Liver (tissue), 8 donors: ENCODE measurements at regions not wholly inside any gene's neighbourhood (a gene's known extent, or its start where the extent isn't known, plus 50 kb on each side); places are given as distances from the start of the nearest gene placed in this dataset.

Experiments
- DNase-seq: peaks from one replicate; pipeline ENCODE4 v3.0.0-alpha.2; 2017; ENCODE audit warnings: low spot score
- H3K27ac ChIP-seq, 2 donors: one replicate each; pipeline ENCODE4 v1.7.0; 2013; ENCODE audit warnings: inconsistent platforms in 2 of 2, low read length in 2 of 2, control low read depth in 1 of 2, low read depth in 1 of 2, mild to moderate bottlenecking in 1 of 2
- H3K27me3 ChIP-seq, 4 donors: one replicate each; pipeline versions ENCODE4 v1.6.1 to v1.7.0; 2013; ENCODE audit warnings: low read length in 3 of 4, inconsistent platforms in 1 of 4, mild to moderate bottlenecking in 1 of 4, moderate library complexity in 1 of 4; ENCODE audit not compliant: control insufficient read depth in 4 of 4, insufficient read depth in 4 of 4
- H3K36me3 ChIP-seq, 4 donors: one replicate each; pipeline versions ENCODE4 v1.6.1 to v1.7.0; 2013; ENCODE audit warnings: low read length in 3 of 4, mild to moderate bottlenecking in 3 of 4, low read depth in 1 of 4, moderate library complexity in 1 of 4; ENCODE audit not compliant: control insufficient read depth in 4 of 4, insufficient read depth in 3 of 4
- H3K4me1 ChIP-seq, 4 donors: one replicate each; pipeline versions ENCODE4 v1.6.1 to v1.7.0; 2013; ENCODE audit warnings: low read length in 3 of 4, mild to moderate bottlenecking in 3 of 4, moderate library complexity in 1 of 4; ENCODE audit not compliant: control insufficient read depth in 4 of 4, insufficient read depth in 4 of 4
- H3K4me3 ChIP-seq, 3 donors: one replicate each; pipeline versions ENCODE4 v1.6.1 to v1.7.0; 2013; ENCODE audit warnings: low read length in 3 of 3, control low read depth in 1 of 3, low read depth in 1 of 3, mild to moderate bottlenecking in 1 of 3
- H3K9ac ChIP-seq, 2 donors: one replicate each; pipeline ENCODE4 v1.7.0; 2013; ENCODE audit warnings: low read length in 2 of 2, mild to moderate bottlenecking in 2 of 2, moderate library complexity in 2 of 2, control low read depth in 1 of 2, low read depth in 1 of 2
- H3K9me3 ChIP-seq, 4 donors: one replicate each; pipeline versions ENCODE4 v1.6.1 to v1.7.0; 2013; ENCODE audit warnings: low read length in 3 of 4; ENCODE audit not compliant: control insufficient read depth in 4 of 4
- EGR1 ChIP-seq, 2 donors: IDR thresholded peaks; 2 replicates each; pipeline ENCODE4 v1.6.1; 2016 to 2018; ENCODE audit warnings: antibody characterized with exemption in 2 of 2, low read depth in 2 of 2
- FOXA1 ChIP-seq: IDR thresholded peaks from 2 replicates; pipeline ENCODE4 v1.6.1; 2016; ENCODE audit warnings: antibody characterized with exemption
- FOXA2 ChIP-seq: IDR thresholded peaks from 2 replicates; pipeline ENCODE4 v1.6.1; 2016; ENCODE audit warnings: antibody characterized with exemption
- GABPA ChIP-seq, 2 donors: IDR thresholded peaks in 1 of 2; conservative IDR thresholded peaks in 1 of 2; 2 replicates each; pipeline ENCODE4 v1.6.1; 2016; ENCODE audit warnings: antibody characterized with exemption in 2 of 2, mild to moderate bottlenecking in 1 of 2, moderate library complexity in 1 of 2
- HNF4A ChIP-seq, 2 donors: conservative IDR thresholded peaks; 2 replicates each; pipeline ENCODE4 v1.6.1; 2016; ENCODE audit warnings: antibody characterized with exemption in 2 of 2, mild to moderate bottlenecking in 2 of 2
- HNF4G ChIP-seq: IDR thresholded peaks from 2 replicates; pipeline ENCODE4 v1.6.1; 2016; ENCODE audit warnings: antibody characterized with exemption
- JUND ChIP-seq, 2 donors: IDR thresholded peaks; 2 replicates each; pipeline ENCODE4 v1.6.1; 2016; ENCODE audit warnings: antibody characterized with exemption in 2 of 2
- NR2F2 ChIP-seq: IDR thresholded peaks from 2 replicates; pipeline ENCODE4 v1.6.1; 2016; ENCODE audit warnings: antibody characterized with exemption
- RAD21 ChIP-seq, 2 donors: IDR thresholded peaks; 2 replicates each; pipeline ENCODE4 v1.6.1; 2016; ENCODE audit warnings: antibody characterized with exemption in 2 of 2, mild to moderate bottlenecking in 2 of 2
- RXRA ChIP-seq, 2 donors: IDR thresholded peaks; 2 replicates each; pipeline ENCODE4 v1.6.1; 2017 to 2018; ENCODE audit warnings: antibody characterized with exemption in 2 of 2, mild to moderate bottlenecking in 1 of 2
- SP1 ChIP-seq: IDR thresholded peaks from 2 replicates; pipeline ENCODE4 v1.6.1; 2018; ENCODE audit warnings: antibody characterized with exemption, mild to moderate bottlenecking
- TAF1 ChIP-seq: conservative IDR thresholded peaks from 2 replicates; pipeline ENCODE4 v1.6.1; 2016; ENCODE audit warnings: antibody characterized with exemption, mild to moderate bottlenecking
- YY1 ChIP-seq: IDR thresholded peaks from 2 replicates; pipeline ENCODE4 v1.6.1; 2016; ENCODE audit warnings: antibody characterized with exemption, mild to moderate bottlenecking
- WGBS: extraction: QIAGEN DNeasy Blood & Tissue Kit; methylation state at CpG from one replicate; pipeline ENCODE4 v1.1.7; 2013; 5-methylcytosine and 5-hydroxymethylcytosine counted together
- TF ChIP-seq, protein P1 (sequence below): fragments of 150-350 bp; IDR thresholded peaks from 2 replicates; pipeline ENCODE4 v1.5.1; 2017; ENCODE audit warnings: improper control_type of control experiment, low read depth, low read length; ENCODE audit not compliant: missing input control
- TF ChIP-seq, protein P2 (sequence below): IDR thresholded peaks from 2 replicates; pipeline ENCODE4 v1.6.1; 2016; ENCODE audit warnings: antibody characterized with exemption
- TF ChIP-seq, protein P3 (sequence below): IDR thresholded peaks from 2 replicates; pipeline ENCODE4 v1.6.1; 2016; ENCODE audit warnings: antibody characterized with exemption
- TF ChIP-seq, protein P4 (sequence below): IDR thresholded peaks from 2 replicates; pipeline ENCODE4 v1.6.1; 2016; ENCODE audit warnings: antibody characterized with exemption
- TF ChIP-seq, protein P5 (sequence below): IDR thresholded peaks from 2 replicates; pipeline ENCODE4 v1.6.1; 2016; ENCODE audit warnings: antibody characterized with exemption, mild to moderate bottlenecking
- donor health status: healthy.
- donor health status: healthy.
- donor health status: healthy.
- donor health status: healthy.
- donor health status: healthy.

DNA sequence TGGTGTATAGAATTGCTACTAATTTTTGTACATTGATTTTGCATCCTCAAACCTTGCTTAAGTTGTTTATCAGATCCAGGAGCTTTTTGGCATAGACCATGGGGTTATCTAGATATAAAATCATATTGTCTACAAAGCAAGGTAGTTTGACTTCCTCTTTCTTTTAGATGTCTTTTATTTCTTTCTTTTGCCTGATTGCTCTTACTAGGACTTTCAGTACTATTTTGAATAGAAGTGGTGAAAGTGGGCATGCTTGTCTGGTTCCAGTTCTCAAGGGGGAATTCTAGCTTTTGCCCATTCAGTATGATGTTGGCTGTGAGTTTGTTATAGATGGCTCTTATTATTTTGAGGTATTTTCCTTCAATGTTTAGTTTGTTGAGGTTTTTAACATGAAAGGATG is 187.9 kb upstream of the LCORL start:
- Histone ChIP-seq H3K9me3 (no peaks in the 10 kb centered on the region), H3K27ac (no peak overlapping the region), H3K27me3 (no peaks in the 10 kb centered on the region), H3K9ac (no peak overlapping the region), H3K4me3 (no peak overlapping the region), H3K36me3 (no peaks in the 10 kb centered on the region), H3K4me1 (no peaks in the 10 kb centered on the region)
- DNase-seq = no peak
- TF ChIP-seq, protein P1, sequence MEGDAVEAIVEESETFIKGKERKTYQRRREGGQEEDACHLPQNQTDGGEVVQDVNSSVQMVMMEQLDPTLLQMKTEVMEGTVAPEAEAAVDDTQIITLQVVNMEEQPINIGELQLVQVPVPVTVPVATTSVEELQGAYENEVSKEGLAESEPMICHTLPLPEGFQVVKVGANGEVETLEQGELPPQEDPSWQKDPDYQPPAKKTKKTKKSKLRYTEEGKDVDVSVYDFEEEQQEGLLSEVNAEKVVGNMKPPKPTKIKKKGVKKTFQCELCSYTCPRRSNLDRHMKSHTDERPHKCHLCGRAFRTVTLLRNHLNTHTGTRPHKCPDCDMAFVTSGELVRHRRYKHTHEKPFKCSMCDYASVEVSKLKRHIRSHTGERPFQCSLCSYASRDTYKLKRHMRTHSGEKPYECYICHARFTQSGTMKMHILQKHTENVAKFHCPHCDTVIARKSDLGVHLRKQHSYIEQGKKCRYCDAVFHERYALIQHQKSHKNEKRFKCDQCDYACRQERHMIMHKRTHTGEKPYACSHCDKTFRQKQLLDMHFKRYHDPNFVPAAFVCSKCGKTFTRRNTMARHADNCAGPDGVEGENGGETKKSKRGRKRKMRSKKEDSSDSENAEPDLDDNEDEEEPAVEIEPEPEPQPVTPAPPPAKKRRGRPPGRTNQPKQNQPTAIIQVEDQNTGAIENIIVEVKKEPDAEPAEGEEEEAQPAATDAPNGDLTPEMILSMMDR = no peak
- TF ChIP-seq FOXA1 (no peak), GABPA (IDR thresholded peaks at IDR 0.05 in 1 of 2, conservative IDR thresholded peaks at IDR 0.05 in 1 of 2) (no peak), RXRA (IDR thresholded peaks at IDR 0.05) (no peak), TAF1 (no peak)
- TF ChIP-seq, protein P2, sequence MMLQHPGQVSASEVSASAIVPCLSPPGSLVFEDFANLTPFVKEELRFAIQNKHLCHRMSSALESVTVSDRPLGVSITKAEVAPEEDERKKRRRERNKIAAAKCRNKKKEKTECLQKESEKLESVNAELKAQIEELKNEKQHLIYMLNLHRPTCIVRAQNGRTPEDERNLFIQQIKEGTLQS = no peak

DNA sequence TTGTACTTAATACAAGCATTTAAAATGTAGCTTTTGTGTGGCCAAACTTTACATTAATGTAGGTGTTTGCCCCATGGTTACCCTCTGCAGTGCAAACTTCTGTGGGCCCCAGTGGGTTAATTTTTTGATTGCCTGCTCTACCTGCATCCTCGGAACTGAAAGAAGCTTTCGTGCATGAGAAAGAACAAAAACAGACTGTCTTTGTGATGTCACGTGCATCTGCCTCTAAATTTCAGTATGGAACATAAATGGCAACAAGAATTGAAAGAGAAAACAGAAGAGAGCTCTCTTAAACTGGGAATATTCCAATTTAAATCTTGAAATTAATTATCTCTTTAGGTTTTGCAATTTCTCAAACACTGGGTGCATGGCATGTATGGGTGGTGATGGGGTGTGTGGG is 182.4 kb upstream of the LCORL start:
- 64% methylated on average over 3 of the region's 3 CpGs for WGBS

More for the DNA sequence above, 182.4 kb upstream of the LCORL start:
- Histone ChIP-seq H3K27me3 (no peaks in the 10 kb centered on the region), H3K4me3 (no peak overlapping the region), H3K9me3 (no peaks in the 10 kb centered on the region), H3K4me1 (no peaks in the 10 kb centered on the region), H3K9ac (no peak overlapping the region), H3K27ac (no peak overlapping the region), H3K36me3 (no peaks in the 10 kb centered on the region)
- DNase-seq = no peak
- TF ChIP-seq YY1 (no peak), SP1 (no peak), EGR1 (IDR thresholded peaks at IDR 0.05; ENCODE audit: low read depth in 2 of 2) (no peak), JUND (IDR thresholded peaks at IDR 0.05) (no peak), GABPA (IDR thresholded peaks at IDR 0.05 in 1 of 2, conservative IDR thresholded peaks at IDR 0.05 in 1 of 2) (no peak), FOXA2 (no peak), RAD21 (IDR thresholded peaks at IDR 0.05) (no peak), HNF4G (no peak), HNF4A (conservative IDR thresholded peaks at IDR 0.05) (no peak), RXRA (IDR thresholded peaks at IDR 0.05) (no peak), NR2F2 (no peak), TAF1 (no peak), FOXA1 (no peak)
- TF ChIP-seq, protein P1 = no peak
- TF ChIP-seq, protein P3, sequence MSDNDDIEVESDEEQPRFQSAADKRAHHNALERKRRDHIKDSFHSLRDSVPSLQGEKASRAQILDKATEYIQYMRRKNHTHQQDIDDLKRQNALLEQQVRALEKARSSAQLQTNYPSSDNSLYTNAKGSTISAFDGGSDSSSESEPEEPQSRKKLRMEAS = no peak
- TF ChIP-seq, protein P2 = no peak
- TF ChIP-seq, protein P4, sequence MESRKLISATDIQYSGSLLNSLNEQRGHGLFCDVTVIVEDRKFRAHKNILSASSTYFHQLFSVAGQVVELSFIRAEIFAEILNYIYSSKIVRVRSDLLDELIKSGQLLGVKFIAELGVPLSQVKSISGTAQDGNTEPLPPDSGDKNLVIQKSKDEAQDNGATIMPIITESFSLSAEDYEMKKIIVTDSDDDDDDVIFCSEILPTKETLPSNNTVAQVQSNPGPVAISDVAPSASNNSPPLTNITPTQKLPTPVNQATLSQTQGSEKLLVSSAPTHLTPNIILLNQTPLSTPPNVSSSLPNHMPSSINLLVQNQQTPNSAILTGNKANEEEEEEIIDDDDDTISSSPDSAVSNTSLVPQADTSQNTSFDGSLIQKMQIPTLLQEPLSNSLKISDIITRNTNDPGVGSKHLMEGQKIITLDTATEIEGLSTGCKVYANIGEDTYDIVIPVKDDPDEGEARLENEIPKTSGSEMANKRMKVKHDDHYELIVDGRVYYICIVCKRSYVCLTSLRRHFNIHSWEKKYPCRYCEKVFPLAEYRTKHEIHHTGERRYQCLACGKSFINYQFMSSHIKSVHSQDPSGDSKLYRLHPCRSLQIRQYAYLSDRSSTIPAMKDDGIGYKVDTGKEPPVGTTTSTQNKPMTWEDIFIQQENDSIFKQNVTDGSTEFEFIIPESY = no peak
- TF ChIP-seq, protein P5, sequence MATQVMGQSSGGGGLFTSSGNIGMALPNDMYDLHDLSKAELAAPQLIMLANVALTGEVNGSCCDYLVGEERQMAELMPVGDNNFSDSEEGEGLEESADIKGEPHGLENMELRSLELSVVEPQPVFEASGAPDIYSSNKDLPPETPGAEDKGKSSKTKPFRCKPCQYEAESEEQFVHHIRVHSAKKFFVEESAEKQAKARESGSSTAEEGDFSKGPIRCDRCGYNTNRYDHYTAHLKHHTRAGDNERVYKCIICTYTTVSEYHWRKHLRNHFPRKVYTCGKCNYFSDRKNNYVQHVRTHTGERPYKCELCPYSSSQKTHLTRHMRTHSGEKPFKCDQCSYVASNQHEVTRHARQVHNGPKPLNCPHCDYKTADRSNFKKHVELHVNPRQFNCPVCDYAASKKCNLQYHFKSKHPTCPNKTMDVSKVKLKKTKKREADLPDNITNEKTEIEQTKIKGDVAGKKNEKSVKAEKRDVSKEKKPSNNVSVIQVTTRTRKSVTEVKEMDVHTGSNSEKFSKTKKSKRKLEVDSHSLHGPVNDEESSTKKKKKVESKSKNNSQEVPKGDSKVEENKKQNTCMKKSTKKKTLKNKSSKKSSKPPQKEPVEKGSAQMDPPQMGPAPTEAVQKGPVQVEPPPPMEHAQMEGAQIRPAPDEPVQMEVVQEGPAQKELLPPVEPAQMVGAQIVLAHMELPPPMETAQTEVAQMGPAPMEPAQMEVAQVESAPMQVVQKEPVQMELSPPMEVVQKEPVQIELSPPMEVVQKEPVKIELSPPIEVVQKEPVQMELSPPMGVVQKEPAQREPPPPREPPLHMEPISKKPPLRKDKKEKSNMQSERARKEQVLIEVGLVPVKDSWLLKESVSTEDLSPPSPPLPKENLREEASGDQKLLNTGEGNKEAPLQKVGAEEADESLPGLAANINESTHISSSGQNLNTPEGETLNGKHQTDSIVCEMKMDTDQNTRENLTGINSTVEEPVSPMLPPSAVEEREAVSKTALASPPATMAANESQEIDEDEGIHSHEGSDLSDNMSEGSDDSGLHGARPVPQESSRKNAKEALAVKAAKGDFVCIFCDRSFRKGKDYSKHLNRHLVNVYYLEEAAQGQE = no peak
